Thyroid gland (tissue), 4 donors: ENCODE measurements at regions not wholly inside any gene's neighbourhood (a gene's known extent, or its start where the extent isn't known, plus 50 kb on each side); places are given as distances from the start of the nearest gene placed in this dataset.

Experiments used
- DNase-seq, 2 donors: peaks; one replicate each; pipeline ENCODE4 v3.0.0-alpha.2; 2019
- H3K27ac ChIP-seq, 3 donors: fragments of 200-600 bp; sonication (generic); 1 replicate in 2 of 3; 2 replicates in 1 of 3; pipeline ENCODE4 v1.5.1; 2016 to 2019; ENCODE audit warnings: mild to moderate bottlenecking in 1 of 3, moderate library complexity in 1 of 3
- H3K27me3 ChIP-seq: fragments of 200-600 bp; sonication (generic); one replicate; pipeline ENCODE4 v1.5.1; 2019
- H3K36me3 ChIP-seq, 2 donors: fragments of 200-600 bp; sonication (generic); one replicate each; pipeline ENCODE4 v1.5.1; 2016 to 2019
- H3K4me1 ChIP-seq, 2 donors: fragments of 200-600 bp; sonication (generic); one replicate each; pipeline ENCODE4 v1.5.1; 2017 to 2019
- H3K4me3 ChIP-seq, 3 donors: fragments of 200-600 bp; sonication (generic); replicated peaks in 1 of 3; 1 replicate in 2 of 3; 2 replicates in 1 of 3; pipeline ENCODE4 v1.5.1; 2016; ENCODE audit warnings: mild to moderate bottlenecking in 1 of 3
- H3K9me3 ChIP-seq: fragments of 200-600 bp; sonication (generic); one replicate; pipeline ENCODE4 v1.5.1; 2017
- POLR2A ChIP-seq, 2 donors: fragments of 450-650 bp; IDR thresholded peaks; one replicate each; pipeline ENCODE4 v1.6.1; 2017; ENCODE audit warnings: antibody characterized with exemption in 2 of 2, mild to moderate bottlenecking in 2 of 2, moderate library complexity in 1 of 2
- WGBS, 2 donors: methylation state at CpG; one replicate each; pipeline ENCODE4 v1.1.5; 2017; 5-methylcytosine and 5-hydroxymethylcytosine counted together
- intact Hi-C: fragments of 100-400 bp; cut with DNase I; formaldehyde crosslinking; loops from one replicate; pipeline ENCODE4 v1.15.1; 2023
- TF ChIP-seq, protein P1 (sequence below), 6 experiments: fragments of 200-600 bp in 3 of 6; fragments of 450-650 bp in 3 of 6; sonication (generic) in 3 of 6; IDR thresholded peaks; one replicate each; pipeline ENCODE4 v1.5.1; 2016 to 2019; ENCODE audit warnings: antibody characterized with exemption in 6 of 6, mild to moderate bottlenecking in 2 of 6, inconsistent platforms in 1 of 6, moderate library complexity in 1 of 6

DNA sequence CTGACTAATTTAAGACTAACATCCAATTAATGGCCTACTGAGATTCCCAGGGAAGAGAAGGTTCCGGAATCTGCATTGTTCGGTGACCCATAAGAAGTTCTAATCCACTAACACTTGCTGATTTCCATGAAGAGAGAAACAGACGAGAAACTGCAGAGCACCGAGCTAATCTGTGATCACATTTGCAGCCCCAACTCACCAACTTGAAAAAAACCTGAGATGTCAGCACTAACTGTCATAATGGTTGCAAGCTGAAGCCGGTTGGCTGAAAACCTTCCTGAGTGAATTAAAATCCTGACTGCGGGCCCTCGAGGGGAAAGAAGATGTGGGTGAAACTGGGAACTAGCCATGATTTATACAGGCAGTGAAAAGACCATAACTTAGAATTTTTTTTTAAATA is 204.8 kb upstream of the IGF1R start:
- intact Hi-C loops = loop anchor here (10.0 kb wide), 1 partner anchor 631 kb away; no protein-coding TSS in a partner anchor
- no peaks in the 10 kb centered on the region for H3K27me3 ChIP-seq
- H3K4me3 ChIP-seq = no peak overlapping the region
- DNase-seq = no peak
- no peaks in the 10 kb centered on the region for H3K9me3 ChIP-seq
- H3K27ac ChIP-seq = no peak overlapping the region
- no peaks in the 10 kb centered on the region for H3K36me3 ChIP-seq
- WGBS, 2 donors = 73 to 81% methylated on average over 7 of the region's 7 CpGs
- TF ChIP-seq, protein P1, sequence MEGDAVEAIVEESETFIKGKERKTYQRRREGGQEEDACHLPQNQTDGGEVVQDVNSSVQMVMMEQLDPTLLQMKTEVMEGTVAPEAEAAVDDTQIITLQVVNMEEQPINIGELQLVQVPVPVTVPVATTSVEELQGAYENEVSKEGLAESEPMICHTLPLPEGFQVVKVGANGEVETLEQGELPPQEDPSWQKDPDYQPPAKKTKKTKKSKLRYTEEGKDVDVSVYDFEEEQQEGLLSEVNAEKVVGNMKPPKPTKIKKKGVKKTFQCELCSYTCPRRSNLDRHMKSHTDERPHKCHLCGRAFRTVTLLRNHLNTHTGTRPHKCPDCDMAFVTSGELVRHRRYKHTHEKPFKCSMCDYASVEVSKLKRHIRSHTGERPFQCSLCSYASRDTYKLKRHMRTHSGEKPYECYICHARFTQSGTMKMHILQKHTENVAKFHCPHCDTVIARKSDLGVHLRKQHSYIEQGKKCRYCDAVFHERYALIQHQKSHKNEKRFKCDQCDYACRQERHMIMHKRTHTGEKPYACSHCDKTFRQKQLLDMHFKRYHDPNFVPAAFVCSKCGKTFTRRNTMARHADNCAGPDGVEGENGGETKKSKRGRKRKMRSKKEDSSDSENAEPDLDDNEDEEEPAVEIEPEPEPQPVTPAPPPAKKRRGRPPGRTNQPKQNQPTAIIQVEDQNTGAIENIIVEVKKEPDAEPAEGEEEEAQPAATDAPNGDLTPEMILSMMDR (IDR thresholded peaks at IDR 0.05) = no peak
- no peak for TF ChIP-seq POLR2A (IDR thresholded peaks at IDR 0.05)
- H3K4me1 ChIP-seq = no peaks in the 10 kb centered on the region

DNA sequence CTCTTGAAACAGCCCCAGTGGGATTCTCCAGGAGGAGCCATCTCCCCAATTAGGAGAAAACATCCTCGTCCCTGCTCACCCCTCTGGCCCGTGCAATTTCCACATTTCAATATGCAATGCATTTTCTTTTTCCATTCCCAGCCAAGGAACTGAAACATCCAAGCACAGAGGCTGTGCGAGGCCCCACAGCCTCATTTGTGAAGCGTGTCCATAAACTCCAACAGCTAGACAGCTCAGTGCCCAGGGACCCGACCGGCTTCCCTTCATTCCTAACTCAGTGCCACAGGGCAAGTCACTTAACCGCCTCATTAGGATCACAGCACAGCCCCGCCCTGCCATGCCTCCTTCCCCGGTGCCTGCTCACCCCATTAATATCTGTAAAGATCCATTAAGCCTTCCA is 204.2 kb upstream of the IGF1R start:
- no peak for DNase-seq
- Histone ChIP-seq H3K27ac (no peak overlapping the region), H3K4me3 (no peak overlapping the region), H3K36me3 (no peaks in the 10 kb centered on the region), H3K9me3 (no peaks in the 10 kb centered on the region), H3K4me1 (no peaks in the 10 kb centered on the region), H3K27me3 (no peaks in the 10 kb centered on the region)
- no peak for TF ChIP-seq POLR2A (IDR thresholded peaks at IDR 0.05)
- TF ChIP-seq, protein P1 (IDR thresholded peaks at IDR 0.05) = no peak
- 56 to 62% methylated on average over 9 of the region's 9 CpGs for WGBS, 2 donors
- intact Hi-C loops = loop anchor here (10.0 kb wide), 1 partner anchor 631 kb away; no protein-coding TSS in a partner anchor

DNA sequence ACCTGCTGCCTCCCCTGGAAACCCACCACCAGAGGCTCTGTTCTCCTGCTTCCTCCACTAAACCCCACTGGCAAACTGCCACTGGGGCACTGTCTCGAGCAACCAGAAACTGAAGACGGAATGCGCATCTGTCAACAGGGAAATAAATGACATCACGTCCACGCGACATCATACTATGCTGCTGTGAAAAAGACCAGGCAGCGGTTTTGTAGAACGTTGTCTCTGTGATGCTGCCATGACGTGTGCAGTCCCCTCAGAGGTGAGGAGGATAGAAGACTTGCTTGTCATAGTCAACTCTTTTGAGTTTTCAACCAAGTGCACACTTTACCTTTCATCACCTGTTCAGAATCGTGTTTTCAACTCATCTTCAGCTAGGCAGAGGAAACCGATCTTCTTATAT is 203.0 kb upstream of the IGF1R start:
- WGBS, 2 donors = 83 to 88% methylated on average over 11 of the region's 11 CpGs
- TF ChIP-seq, protein P1 (IDR thresholded peaks at IDR 0.05) = no peak
- no peak for TF ChIP-seq POLR2A (IDR thresholded peaks at IDR 0.05)
- Histone ChIP-seq H3K27me3 (no peaks in the 10 kb centered on the region), H3K36me3 (no peaks in the 10 kb centered on the region), H3K27ac (no peak overlapping the region), H3K4me1 (no peaks in the 10 kb centered on the region), H3K9me3 (no peaks in the 10 kb centered on the region), H3K4me3 (no peak overlapping the region)
- intact Hi-C loops = loop anchor here (10.0 kb wide), 1 partner anchor 629 kb away; no protein-coding TSS in a partner anchor
- DNase-seq = no peak

DNA sequence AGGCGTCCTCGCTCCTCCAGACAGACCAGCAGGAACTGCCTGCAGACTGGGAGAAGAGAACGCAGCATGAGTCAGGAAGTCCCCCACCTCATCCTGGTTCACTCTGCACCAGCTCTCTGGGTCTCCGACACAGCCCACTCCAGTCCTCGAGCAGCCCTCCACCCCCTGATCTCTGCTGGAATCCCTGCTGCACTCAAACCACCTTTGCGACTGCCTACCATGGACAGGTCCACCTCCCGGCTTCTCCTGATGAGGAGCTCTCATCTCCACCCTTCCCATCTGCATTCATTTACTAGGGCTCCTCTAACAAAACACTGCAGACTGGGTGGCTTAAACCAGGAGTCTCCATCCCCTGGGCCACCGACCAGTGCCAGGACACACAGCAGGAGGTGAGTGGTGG is 202.3 kb upstream of the IGF1R start:
- WGBS, 2 donors = 84 to 93% methylated on average over 7 to 8 of the region's 8 CpGs
- no peak for DNase-seq
- intact Hi-C loops = loop anchor here (10.0 kb wide), 1 partner anchor 629 kb away; no protein-coding TSS in a partner anchor
- Histone ChIP-seq H3K9me3 (no peaks in the 10 kb centered on the region), H3K36me3 (no peaks in the 10 kb centered on the region), H3K27ac (no peak overlapping the region), H3K4me1 (no peaks in the 10 kb centered on the region), H3K4me3 (no peak overlapping the region), H3K27me3 (no peaks in the 10 kb centered on the region)
- TF ChIP-seq, protein P1 (IDR thresholded peaks at IDR 0.05) = no peak

DNA sequence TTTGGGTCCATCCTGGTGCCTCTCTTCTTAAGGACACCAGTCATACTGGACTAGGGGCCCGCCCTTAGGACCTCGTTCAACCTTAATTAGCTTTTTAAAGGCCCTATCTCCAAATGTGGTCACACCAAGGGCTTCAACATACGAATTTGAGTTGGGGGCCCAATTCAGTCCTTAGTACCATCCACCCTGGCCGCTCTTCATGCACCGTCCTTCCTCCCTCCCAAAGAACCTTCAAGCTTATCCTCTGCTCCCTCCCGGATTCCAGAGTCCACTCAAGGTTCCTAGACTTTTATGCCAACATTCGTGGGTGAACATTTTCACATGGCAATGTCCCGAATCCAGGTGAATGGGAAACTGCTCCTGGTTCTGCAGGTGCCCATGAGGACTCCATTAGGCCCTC is 201.3 kb upstream of the IGF1R start:
- intact Hi-C loops = loop anchor here (10.0 kb wide), 1 partner anchor 628 kb away; no protein-coding TSS in a partner anchor
- TF ChIP-seq POLR2A (IDR thresholded peaks at IDR 0.05) = no peak
- TF ChIP-seq, protein P1 (IDR thresholded peaks at IDR 0.05) = no peak
- Histone ChIP-seq H3K36me3 (no peaks in the 10 kb centered on the region), H3K9me3 (no peaks in the 10 kb centered on the region), H3K4me1 (no peaks in the 10 kb centered on the region), H3K4me3 (no peak overlapping the region), H3K27me3 (no peaks in the 10 kb centered on the region), H3K27ac (no peak overlapping the region)
- WGBS, 2 donors = 80 to 83% methylated on average over 8 of the region's 8 CpGs
- no peak for DNase-seq
